ENCODE measurements at regions not wholly inside any gene's neighbourhood (a gene's known extent, or its start where the extent isn't known, plus 50 kb on each side); places are given as distances from the start of the nearest gene placed in this dataset.

DNA sequence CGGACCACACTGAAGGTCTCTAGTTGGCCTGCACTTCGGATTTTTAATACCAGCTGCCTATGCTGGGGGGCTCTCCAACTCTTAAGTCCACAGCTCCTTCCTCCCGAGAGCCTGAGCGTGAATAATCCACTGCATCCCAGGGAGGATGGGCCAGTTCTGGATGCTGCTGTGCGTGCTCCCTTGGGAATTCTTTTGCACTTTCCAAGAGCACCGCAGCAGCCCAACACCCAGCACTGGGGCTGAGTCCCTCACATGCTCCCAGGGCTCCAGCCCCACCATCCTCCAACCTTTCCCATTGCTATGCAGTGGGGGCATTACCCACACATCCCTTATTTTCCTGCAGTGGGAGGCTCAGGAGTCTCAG lies 136.4 kb upstream of the IQSEC1 start:
- no peak for DNase-seq (ENCODE audit: low read depth)

DNA sequence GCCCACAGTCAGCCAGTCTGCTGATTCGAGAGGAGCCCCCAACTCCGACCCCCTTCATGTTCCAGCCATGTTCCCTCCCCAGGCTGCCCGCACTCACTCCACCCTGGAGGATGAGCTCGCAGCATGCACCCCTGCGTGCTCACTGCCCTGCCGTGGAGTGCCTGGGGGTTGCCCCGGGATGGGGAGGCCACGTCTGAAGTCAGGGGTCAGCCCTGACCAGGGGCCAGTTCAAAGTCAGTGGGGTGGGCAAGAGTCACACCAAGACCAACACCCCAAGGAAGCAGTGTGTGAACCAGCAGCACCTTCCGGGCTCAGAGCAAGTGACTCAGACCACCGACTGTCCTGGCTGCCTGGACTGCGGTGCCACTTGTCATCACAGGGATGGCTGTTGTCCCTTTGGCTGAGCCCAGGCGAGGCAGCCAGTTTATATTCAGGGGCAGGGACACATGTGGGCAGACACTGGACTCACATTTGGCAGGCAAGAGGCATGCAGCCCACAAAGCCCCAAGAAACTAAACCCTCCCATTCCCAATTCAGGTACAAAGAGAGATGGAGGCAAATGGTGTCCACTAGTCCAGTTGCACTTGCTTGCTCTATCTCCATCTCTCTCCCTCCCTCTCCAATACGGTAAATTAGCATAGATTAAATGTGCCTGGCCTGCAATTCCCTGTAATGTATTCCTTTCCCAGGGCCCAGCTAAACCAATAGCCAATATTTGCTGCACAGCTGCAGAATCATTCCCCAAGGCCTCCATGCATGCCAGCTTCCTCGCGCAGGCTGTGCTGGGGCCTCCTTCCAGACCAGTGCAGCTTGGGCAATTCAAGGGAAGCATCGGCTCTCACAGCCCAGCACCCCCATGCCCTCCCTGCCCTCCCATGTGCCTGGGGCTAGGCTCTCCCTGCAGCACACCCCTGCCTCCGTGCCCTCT lies 135.7 kb upstream of the IQSEC1 start:
- no peak for DNase-seq (ENCODE audit: low read depth)

DNA sequence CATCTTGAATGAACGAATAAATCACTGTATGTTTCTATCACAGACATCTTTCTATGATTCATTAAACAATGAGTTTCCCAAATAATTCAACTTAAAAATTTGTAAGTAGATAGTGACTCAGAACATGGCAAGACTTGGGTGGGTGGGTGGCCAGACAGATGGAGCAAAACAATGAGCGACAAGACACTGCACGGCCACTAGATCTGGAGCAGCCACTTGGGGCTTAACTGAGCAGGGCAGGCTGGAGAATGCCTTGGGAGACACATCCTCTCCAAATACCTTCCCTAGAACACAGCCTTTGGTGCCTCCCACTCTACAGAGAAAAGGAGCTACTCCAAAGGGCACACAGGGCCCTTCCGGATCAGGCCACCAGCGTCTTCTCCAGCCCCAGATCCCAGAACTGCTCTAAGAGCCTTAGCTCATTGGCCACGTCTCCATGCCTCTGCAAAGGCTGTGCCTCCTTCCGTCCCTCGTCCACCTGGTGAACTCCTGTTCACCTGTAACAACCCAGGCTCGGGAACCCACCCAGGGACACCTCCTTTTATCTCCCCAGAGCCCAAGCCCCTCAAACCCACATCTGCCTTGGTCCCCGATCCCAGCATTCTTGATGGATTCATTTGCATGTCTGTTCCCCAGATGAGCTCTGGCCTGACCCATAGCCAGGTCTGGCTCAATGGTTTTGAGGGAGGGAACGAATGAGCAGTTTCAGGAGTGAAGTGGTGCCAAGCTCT lies 134.9 kb upstream of the IQSEC1 start:
- DNase-seq (ENCODE audit: low read depth) = no peak

DNA sequence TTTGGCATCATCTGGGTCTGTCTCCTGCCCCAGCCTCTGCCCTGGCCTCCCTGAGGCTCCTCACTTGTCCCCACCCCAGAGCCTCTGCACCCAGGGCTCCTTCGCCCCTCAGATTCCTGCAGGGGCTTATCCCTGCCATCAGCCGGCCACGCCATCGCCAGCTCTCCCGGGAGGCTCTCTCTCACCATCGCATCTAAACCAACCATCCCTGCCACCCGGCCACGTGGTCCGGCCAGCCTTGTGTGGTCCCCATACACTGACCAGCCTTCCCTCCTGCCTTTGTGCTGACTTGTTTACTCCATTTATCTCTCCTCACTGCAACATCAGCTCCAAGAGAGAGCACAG lies 134.3 kb upstream of the IQSEC1 start:
- no peak for DNase-seq (ENCODE audit: low read depth)

GRCh38 chr3:13206799-13207577 lies 133.8 kb upstream of the IQSEC1 start:
- no peak for DNase-seq (ENCODE audit: low read depth)

DNA sequence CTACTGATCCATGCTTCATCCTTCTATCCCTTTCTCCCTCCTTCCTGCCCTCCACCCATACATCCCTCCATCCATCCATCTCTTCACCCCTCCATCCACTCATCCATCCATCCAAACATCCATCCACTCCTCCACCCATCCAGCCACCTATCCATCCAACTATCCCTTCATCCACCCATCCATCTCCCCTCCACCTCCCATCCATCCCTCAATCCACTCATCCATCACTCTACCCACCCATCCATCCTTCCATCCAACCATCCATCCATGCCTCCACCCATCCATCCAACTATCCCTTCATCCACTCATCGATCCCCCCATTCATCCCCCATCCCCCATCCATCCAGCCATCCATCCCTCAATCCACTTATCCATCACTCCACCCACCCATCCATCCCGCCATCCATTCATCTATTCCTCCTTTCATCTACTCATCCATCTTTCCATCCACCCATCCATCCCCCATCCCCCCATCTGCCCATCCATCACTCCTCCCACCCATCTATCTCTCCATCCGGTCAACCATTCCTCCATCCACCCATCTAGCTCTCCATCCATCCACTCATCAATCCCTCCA lies 132.4 kb upstream of the IQSEC1 start:
- no peak for DNase-seq (ENCODE audit: low read depth)

- DNase-seq (ENCODE audit: low read depth) = no peak
Measured at GRCh38 chr3:13204177-13204581, 130.9 kb upstream of the IQSEC1 start.

DNA sequence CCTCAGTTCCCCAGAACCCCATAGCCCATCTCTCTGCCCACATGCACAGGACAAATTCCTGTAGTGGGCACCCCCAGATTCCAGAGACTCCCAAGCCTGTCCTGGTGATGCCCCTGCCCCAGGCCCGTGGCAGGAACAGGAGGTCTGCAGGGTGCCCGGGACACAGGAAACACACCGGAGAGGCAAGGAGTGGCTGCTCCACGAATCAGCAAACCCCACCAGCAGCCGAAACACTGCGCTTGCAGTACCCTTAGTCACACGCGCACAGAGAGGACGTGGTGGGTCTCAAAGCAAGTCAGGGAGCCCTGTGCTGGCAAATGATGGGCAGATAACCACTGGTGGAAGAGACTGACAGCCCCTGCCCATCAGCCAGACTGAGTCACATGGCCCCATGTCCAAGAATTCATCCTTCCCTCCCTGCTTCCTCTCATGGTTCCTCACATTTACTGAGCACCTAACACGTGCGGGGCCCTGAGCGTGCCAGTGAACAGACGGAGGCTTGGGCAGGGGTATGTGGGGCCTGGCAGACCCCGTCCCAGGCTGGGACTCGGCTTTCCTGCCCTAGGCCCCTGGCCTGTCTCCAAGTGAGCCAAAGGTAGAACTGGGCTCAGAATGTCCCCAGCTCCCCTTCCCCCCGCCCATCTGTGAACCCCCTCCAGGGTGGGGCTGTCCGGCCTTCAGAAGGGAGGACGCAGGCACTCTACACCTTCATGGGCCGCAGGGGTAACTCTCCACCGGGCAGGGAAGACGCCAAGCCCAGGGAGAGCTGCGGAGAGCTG lies 130.4 kb upstream of the IQSEC1 start:
- no peak for DNase-seq (ENCODE audit: low read depth)

GRCh38 chr3:13202744-13203397 lies 129.6 kb upstream of the IQSEC1 start:
- no peak for DNase-seq (ENCODE audit: low read depth)

GRCh38 chr3:13201851-13202250 lies 128.6 kb upstream of the IQSEC1 start:
- DNase-seq (ENCODE audit: low read depth) = no peak

GRCh38 chr3:13200946-13201345 lies 127.7 kb upstream of the IQSEC1 start:
- no peak for DNase-seq (ENCODE audit: low read depth)

GRCh38 chr3:13200465-13200864 lies 127.2 kb upstream of the IQSEC1 start:
- DNase-seq (ENCODE audit: low read depth) = no peak

DNA sequence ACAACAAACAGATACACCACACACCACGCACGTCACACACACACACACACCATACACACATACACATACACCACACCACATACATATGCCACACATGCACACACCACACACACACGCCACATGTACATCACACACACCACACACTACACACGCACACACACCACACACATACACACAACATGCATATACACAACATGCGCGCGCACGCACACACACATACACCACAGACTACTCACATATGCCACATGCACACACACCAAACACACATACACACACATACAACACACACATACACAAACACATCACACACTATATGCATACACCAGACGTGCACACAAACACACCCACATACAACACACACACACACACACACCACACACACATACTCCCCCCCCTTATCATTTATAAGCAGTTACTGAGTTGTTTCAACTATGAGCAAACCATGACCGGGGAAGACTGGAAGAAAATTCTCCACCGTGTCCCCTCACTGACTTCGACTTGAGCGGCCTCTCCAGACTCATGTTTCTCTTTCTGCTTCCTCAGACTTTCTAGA lies 126.7 kb upstream of the IQSEC1 start:
- no peak for DNase-seq (ENCODE audit: low read depth)

DNA sequence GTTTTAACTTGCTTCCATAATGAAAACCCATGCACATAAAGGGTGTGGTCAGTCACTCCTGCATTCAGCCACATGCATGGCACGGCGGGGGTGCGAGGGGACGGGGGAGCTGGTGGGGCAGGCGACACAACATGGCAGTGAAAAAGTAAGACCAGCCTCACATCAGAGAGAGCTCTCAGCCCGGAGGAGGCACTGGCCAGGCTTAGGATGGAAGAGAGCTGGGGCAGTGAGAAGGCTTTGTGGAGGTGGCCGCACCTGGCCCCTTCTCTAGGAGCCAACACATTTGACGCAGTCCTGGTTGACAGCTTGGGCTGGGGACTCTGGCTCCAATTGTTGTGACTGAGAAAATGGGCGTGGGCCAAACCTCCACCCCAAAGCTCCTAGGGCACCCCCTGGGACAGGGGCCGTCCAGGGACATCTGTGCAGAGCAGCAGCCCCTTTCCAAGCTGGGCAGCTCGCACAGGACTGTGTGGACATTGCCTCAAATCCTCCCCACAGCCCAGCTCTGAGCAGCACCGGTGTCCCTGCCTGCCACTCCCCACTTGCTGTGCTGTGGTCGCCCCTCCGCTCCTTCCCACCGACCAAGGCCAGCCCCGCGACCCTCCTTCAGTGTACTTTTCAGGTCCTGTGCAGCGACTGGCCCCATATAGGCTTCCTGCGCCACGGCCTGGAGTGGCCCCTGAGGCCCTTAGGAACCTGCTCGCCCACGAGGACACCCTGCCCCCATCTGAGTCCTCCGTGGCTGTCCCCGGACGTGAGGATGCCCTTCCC lies 126.0 kb upstream of the IQSEC1 start:
- DNase-seq (ENCODE audit: low read depth) = no peak

DNA sequence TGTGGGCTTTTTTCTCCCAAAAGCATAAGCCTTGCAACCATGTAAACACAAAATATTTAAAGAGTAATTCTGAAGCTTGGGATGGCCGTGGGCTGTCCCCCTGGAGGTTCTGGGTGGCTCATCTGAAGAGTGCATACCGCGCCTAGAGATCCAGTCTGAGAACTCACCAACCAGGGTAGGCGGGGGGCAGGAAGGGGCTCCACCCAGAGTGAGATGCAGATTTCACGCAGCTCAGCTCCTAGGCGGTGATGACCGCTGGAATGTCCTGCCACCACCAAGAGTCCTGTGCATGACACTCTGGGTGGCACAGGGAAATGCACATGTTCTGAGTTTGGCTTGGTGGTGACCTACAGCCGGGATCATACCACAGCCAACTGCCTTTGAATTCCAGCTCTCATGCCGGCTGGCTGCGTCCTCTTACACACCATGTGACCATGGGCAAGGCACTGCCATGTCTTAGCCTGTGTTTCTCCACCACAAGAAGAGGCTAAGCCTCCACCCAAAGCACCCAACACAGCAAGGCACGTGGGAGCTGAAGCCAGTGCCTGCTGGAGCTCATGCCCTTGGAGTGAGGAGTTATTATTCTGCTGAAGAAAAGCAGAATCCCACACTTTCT lies 125.1 kb upstream of the IQSEC1 start:
- DNase-seq (ENCODE audit: low read depth) = no peak

- no peak for DNase-seq (ENCODE audit: low read depth)
Measured at GRCh38 chr3:13197795-13198194, 124.6 kb upstream of the IQSEC1 start.

- DNase-seq (ENCODE audit: low read depth) = no peak
Measured at GRCh38 chr3:13197281-13197680, 124.1 kb upstream of the IQSEC1 start.

DNA sequence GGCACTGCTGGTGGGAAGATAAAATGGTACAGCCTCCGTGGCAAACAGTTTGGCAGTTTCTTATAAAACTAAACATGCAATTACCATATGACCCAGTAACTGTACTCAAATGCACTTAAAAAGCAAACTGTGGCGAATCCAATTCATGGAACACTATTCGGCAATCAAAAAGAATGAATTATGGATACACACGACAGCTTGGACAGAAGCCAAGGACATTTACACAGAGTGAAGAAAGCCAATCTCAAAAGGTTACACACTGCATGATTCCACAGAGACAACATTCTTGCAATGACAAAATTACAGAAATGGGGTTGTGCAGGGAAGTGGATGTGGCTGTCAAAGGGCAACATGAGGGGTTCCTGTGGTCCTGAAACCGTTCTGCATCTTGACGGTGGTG lies 122.1 kb upstream of the IQSEC1 start:
- no peak for DNase-seq (ENCODE audit: low read depth)
